HepG2 (cell line): ENCODE measurements at regions not wholly inside any gene's neighbourhood (a gene's known extent, or its start where the extent isn't known, plus 50 kb on each side); places are given as distances from the start of the nearest gene placed in this dataset.

ENCODE experiments used
- ATAC-seq: fragments of 200-7000 bp; cut with Tn5 transposase; 3 replicates; pipeline ENCODE4 v1.9.1; 2020; ENCODE audit warnings: mild to moderate bottlenecking, moderate library complexity
- BruUV-seq: library from RNA; stranded (reverse); fragments of 400-500 nt; replicated peaks from 2 replicates; lab custom pipeline; 2021; lab: Mats Ljungman, UMichigan
- CTCF ChIA-PET: fragments of 300-600 bp; formaldehyde crosslinking; extraction: SDS; loops from one replicate; lab custom pipeline; 2021; ENCODE audit warnings: low total read pairs, inconsistent platforms, low intra/inter-chr PET ratio; lab: Yijun Ruan, JAX
- POLR2A ChIA-PET: fragments of 350-600 bp; sonication (Branson Sonifier 250); formaldehyde crosslinking; loops from one replicate; lab custom pipeline; 2020; ENCODE audit warnings: antibody characterized with exemption, inconsistent platforms; lab: Yijun Ruan, JAX
- DNase-seq: peaks from one replicate; pipeline ENCODE4 v3.0.0-alpha.2; 2015; ENCODE audit warnings: low spot score
- FAIRE-seq: peaks from 3 replicates; lab custom pipeline; 2011; peaks lifted over from hg19 to GRCh38; lab: Jason Lieb, UNC
- H2AFZ ChIP-seq: one replicate; pipeline ENCODE4 v1.6.1; 2011; ENCODE audit warnings: low read length, inconsistent platforms
- H3K27ac ChIP-seq: fragments of 300-600 bp; 3 replicates; pipeline ENCODE4 v1.8.0; 2011; ENCODE audit warnings: mixed run types, mild to moderate bottlenecking, mixed read lengths, low read length, inconsistent platforms; ENCODE audit not compliant: insufficient read depth; ENCODE audit errors: extremely low read length
- H3K27me3 ChIP-seq, 2 experiments: fragments of 200-600 bp in 1 of 2; 2 replicates in 1 of 2; 3 replicates in 1 of 2; pipeline versions ENCODE4 v1.6.0 to v1.8.0; 2011; ENCODE audit warnings: low read length in 2 of 2, mild to moderate bottlenecking in 2 of 2, moderate library complexity in 2 of 2, inconsistent platforms in 1 of 2; ENCODE audit not compliant: insufficient read depth in 2 of 2, control insufficient read depth in 1 of 2
- H3K36me3 ChIP-seq, 2 experiments: fragments of 200-600 bp in 1 of 2; replicated peaks in 1 of 2; 2 replicates in 1 of 2; 3 replicates in 1 of 2; pipeline versions ENCODE4 v1.5.1 to v1.8.0; 2011; ENCODE audit warnings: low read length in 2 of 2, inconsistent platforms in 1 of 2; ENCODE audit not compliant: insufficient read depth in 2 of 2, control insufficient read depth in 1 of 2
- H3K4me1 ChIP-seq: 2 replicates; pipeline ENCODE4 v1.5.1; 2012; ENCODE audit warnings: low read length, inconsistent platforms; ENCODE audit not compliant: insufficient read depth
- H3K4me2 ChIP-seq: 2 replicates; pipeline ENCODE4 v1.6.0; 2011; ENCODE audit warnings: low read depth, low read length, inconsistent platforms
- H3K4me3 ChIP-seq, 3 experiments: fragments of 200-600 bp in 1 of 3; sonication (generic), shearing (Covaris generic) in 1 of 3; replicated peaks in 1 of 3; 2 replicates each; pipeline ENCODE4 v1.5.1; 2011 to 2016; ENCODE audit warnings: low read length in 3 of 3, inconsistent platforms in 2 of 3, low read depth in 2 of 3, mild to moderate bottlenecking in 2 of 3, control low read depth in 1 of 3, mixed read lengths in 1 of 3; ENCODE audit not compliant: insufficient read depth in 1 of 3
- H3K79me2 ChIP-seq: one replicate; pipeline ENCODE4 v1.6.1; 2011; ENCODE audit warnings: low read length, inconsistent platforms; ENCODE audit not compliant: insufficient read depth
- H3K9ac ChIP-seq: 2 replicates; pipeline ENCODE4 v1.6.0; 2011; ENCODE audit warnings: mild to moderate bottlenecking, low read depth, low read length, inconsistent platforms; ENCODE audit not compliant: insufficient read depth
- H3K9me3 ChIP-seq: 2 replicates; pipeline ENCODE4 v1.5.1; 2012; ENCODE audit warnings: mild to moderate bottlenecking, low read length
- H4K20me1 ChIP-seq: 2 replicates; pipeline ENCODE4 v1.6.0; 2011; ENCODE audit warnings: inconsistent platforms, mild to moderate bottlenecking, low read length, moderate library complexity; ENCODE audit not compliant: insufficient read depth
- ATF7 ChIP-seq, 2 experiments: fragments of 450-650 bp in 1 of 2; sonication (generic) in 1 of 2; formaldehyde crosslinking in 1 of 2; IDR thresholded peaks; 2 replicates each; pipeline versions ENCODE4 v1.4.0 to v1.6.1; 2016 to 2020; ENCODE audit warnings: antibody characterized with exemption in 1 of 2, mild to moderate bottlenecking in 1 of 2, missing genetic modification reagents in 1 of 2
- DNMT3B ChIP-seq: conservative IDR thresholded peaks from 2 replicates; pipeline ENCODE4 v1.6.1; 2016; ENCODE audit warnings: missing biosample characterization, control low read depth
- HOXD1 ChIP-seq: sonication (generic); formaldehyde crosslinking; IDR thresholded peaks from 2 replicates; pipeline ENCODE4 v1.5.0; 2020; ENCODE audit warnings: missing genetic modification reagents
- MAZ ChIP-seq, 2 experiments: sonication (generic) in 1 of 2; formaldehyde crosslinking in 1 of 2; IDR thresholded peaks; 2 replicates each; pipeline versions ENCODE4 v1.5.0 to v1.6.1; 2012 to 2020; ENCODE audit warnings: low read depth in 2 of 2, mild to moderate bottlenecking in 2 of 2, borderline replicate concordance in 1 of 2, improper control_type of control experiment in 1 of 2, low read length in 1 of 2, missing genetic modification reagents in 1 of 2, moderate library complexity in 1 of 2
- MTF2 ChIP-seq: sonication (generic); formaldehyde crosslinking; IDR thresholded peaks from 2 replicates; pipeline ENCODE4 v1.5.0; 2020; ENCODE audit warnings: missing genetic modification reagents, borderline replicate concordance
- NCOA2 ChIP-seq: sonication (generic); formaldehyde crosslinking; IDR thresholded peaks from 2 replicates; pipeline ENCODE4 v1.8.0; 2022; ENCODE audit warnings: inconsistent platforms
- NFKBIZ ChIP-seq: IDR thresholded peaks from 2 replicates; pipeline ENCODE4 v1.6.1; 2018; ENCODE audit warnings: missing genetic modification reagents, missing compliant biosample characterization
- RAD21 ChIP-seq: fragments of 450-650 bp; formaldehyde crosslinking; IDR thresholded peaks from 2 replicates; pipeline ENCODE4 v1.5.0; 2020; ENCODE audit warnings: mild to moderate bottlenecking
- REXO4 ChIP-seq: sonication (generic); formaldehyde crosslinking; IDR thresholded peaks from 2 replicates; pipeline ENCODE4 v1.8.0; 2022; ENCODE audit warnings: missing genetic modification reagents, mild to moderate bottlenecking, borderline replicate concordance
- TRIM22 ChIP-seq: fragments of 450-650 bp; IDR thresholded peaks from 2 replicates; pipeline ENCODE4 v1.6.1; 2017
- ZBTB40 ChIP-seq, 2 experiments: fragments of 450-650 bp in 1 of 2; sonication (generic) in 1 of 2; formaldehyde crosslinking in 1 of 2; IDR thresholded peaks; 2 replicates each; pipeline versions ENCODE4 v1.6.1 to v1.8.0; 2016 to 2022; ENCODE audit warnings: antibody characterized with exemption in 1 of 2, mild to moderate bottlenecking in 1 of 2, missing genetic modification reagents in 1 of 2
- ZKSCAN5 ChIP-seq: sonication (generic); formaldehyde crosslinking; IDR thresholded peaks from 2 replicates; pipeline ENCODE4 v1.5.1; 2020; ENCODE audit warnings: mild to moderate bottlenecking, missing genetic modification reagents
- ZNF367 ChIP-seq: sonication (generic); formaldehyde crosslinking; IDR thresholded peaks from 2 replicates; pipeline ENCODE4 v1.4.0; 2020; ENCODE audit warnings: missing genetic modification reagents, borderline replicate concordance
- ZNF709 ChIP-seq: sonication (generic); formaldehyde crosslinking; IDR thresholded peaks from 2 replicates; pipeline ENCODE4 v1.5.0; 2020; ENCODE audit warnings: mild to moderate bottlenecking, missing genetic modification reagents
- ZNF749 ChIP-seq: sonication (generic); formaldehyde crosslinking; IDR thresholded peaks from 2 replicates; pipeline ENCODE4 v1.8.0; 2022; ENCODE audit warnings: mild to moderate bottlenecking, missing genetic modification reagents, moderate library complexity, borderline replicate concordance
- ZNF891 ChIP-seq: sonication (generic); formaldehyde crosslinking; IDR thresholded peaks from 2 replicates; pipeline ENCODE4 v1.5.0; 2020; ENCODE audit warnings: mild to moderate bottlenecking, missing genetic modification reagents
- WGBS: methylation state at CpG from one replicate; pipeline ENCODE4 v1.1.6; 2017; ENCODE audit warnings: low lambda C conversion rate; 5-methylcytosine and 5-hydroxymethylcytosine counted together
- in situ Hi-C: cut with HindIII; loops from 2 replicates; pipeline ENCODE4 v1.10.0; 2017; ENCODE audit warnings: low pct_unique_long_range_greater_than_20kb; ENCODE audit not compliant: extremely low pct_ligation_motif_present
- intact Hi-C: fragments of 100-400 bp; cut with micrococcal nuclease; formaldehyde crosslinking; loops from one replicate; pipeline ENCODE4 v1.10.0; 2022; ENCODE audit not compliant: unreplicated experiment

- Histone ChIP-seq H3K79me2 (no peaks in the 10 kb centered on the region), H3K9me3 (no peaks in the 10 kb centered on the region), H2AFZ (no peak overlapping the region), H3K27ac (no peak overlapping the region), H3K4me2 (no peak overlapping the region), H3K9ac (no peak overlapping the region), H3K36me3 (no peaks in the 10 kb centered on the region), H3K4me1 (0 out of 2 replicates have a peak, but pooled peaks cover 6% of the 10 kb centered on the region), H3K27me3 (no peaks in the 10 kb centered on the region), H3K4me3 (no peak overlapping the region), H4K20me1 (no peaks in the 10 kb centered on the region)
- no TSS peak for BruUV-seq
- DNase-seq, result no peak
- no peak for FAIRE-seq
- ATAC-seq, result no peak
- in situ Hi-C loops (no loop called here), intact Hi-C loops (no loop called here)
- ChIA-PET POLR2A (no interaction called here), CTCF (no interaction called here)
- 38% methylated on average over 3 of the region's 3 CpGs for WGBS
- TF ChIP-seq HOXD1 (no peak), ZBTB40 (IDR thresholded peaks at IDR 0.05) (no peak), ZBTB40 (CRISPR knock-in tag; IDR thresholded peaks at IDR 0.05) (no peak), ATF7 (IDR thresholded peaks at IDR 0.05) (no peak), ATF7 (CRISPR knock-in tag; IDR thresholded peaks at IDR 0.05) (no peak), ZNF749 (CRISPR knock-in tag) (no peak), MTF2 (CRISPR knock-in tag) (no peak), NFKBIZ (CRISPR knock-in tag) (no peak), REXO4 (CRISPR knock-in tag) (no peak), ZNF891 (no peak), DNMT3B (no peak), ZNF367 (CRISPR knock-in tag) (no peak), ZKSCAN5 (CRISPR knock-in tag) (no peak), TRIM22 (no peak), MAZ (IDR thresholded peaks at IDR 0.05; ENCODE audit: borderline replicate concordance, low read depth, low read length) (no peak), MAZ (CRISPR knock-in tag; IDR thresholded peaks at IDR 0.05; ENCODE audit: low read depth) (no peak), ZNF709 (CRISPR knock-in tag) (no peak), NCOA2 (CRISPR knock-in tag) (no peak), RAD21 (CRISPR knock-in tag) (no peak)
These were observed 188.8 kb downstream of the EDN1 start for GRCh38 chr6:12478921-12479320.
